GM12874 (cell line): ENCODE measurements at regions not wholly inside any gene's neighbourhood (a gene's known extent, or its start where the extent isn't known, plus 50 kb on each side); places are given as distances from the start of the nearest gene placed in this dataset.

Experiments
- TF ChIP-seq, protein P1 (sequence below): IDR thresholded peaks from 2 replicates; pipeline ENCODE4 v1.5.1; 2011; ENCODE audit warnings: low read depth, mild to moderate bottlenecking, control low read depth, low read length, moderate library complexity; ENCODE audit not compliant: insufficient read depth

DNA sequence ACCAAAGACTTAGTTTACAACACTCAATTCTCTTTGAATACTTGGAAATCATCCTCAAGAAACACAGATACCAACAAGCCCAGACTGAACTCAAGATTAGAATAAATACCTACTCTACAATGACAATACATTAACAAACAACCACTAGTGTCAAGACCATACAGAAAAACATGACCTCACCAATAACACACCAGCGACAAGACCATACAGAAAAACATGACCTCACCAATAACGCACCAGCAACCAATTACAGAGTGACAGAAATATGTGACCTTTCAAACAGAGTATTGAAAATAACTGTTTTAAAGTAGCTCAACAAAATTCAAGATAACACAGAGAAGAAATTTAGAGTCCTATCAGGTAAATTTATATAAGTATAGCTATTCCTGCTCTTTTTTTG lies 876.0 kb downstream of the EPHA3 start:
- TF ChIP-seq, protein P1, sequence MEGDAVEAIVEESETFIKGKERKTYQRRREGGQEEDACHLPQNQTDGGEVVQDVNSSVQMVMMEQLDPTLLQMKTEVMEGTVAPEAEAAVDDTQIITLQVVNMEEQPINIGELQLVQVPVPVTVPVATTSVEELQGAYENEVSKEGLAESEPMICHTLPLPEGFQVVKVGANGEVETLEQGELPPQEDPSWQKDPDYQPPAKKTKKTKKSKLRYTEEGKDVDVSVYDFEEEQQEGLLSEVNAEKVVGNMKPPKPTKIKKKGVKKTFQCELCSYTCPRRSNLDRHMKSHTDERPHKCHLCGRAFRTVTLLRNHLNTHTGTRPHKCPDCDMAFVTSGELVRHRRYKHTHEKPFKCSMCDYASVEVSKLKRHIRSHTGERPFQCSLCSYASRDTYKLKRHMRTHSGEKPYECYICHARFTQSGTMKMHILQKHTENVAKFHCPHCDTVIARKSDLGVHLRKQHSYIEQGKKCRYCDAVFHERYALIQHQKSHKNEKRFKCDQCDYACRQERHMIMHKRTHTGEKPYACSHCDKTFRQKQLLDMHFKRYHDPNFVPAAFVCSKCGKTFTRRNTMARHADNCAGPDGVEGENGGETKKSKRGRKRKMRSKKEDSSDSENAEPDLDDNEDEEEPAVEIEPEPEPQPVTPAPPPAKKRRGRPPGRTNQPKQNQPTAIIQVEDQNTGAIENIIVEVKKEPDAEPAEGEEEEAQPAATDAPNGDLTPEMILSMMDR, result no peak

DNA sequence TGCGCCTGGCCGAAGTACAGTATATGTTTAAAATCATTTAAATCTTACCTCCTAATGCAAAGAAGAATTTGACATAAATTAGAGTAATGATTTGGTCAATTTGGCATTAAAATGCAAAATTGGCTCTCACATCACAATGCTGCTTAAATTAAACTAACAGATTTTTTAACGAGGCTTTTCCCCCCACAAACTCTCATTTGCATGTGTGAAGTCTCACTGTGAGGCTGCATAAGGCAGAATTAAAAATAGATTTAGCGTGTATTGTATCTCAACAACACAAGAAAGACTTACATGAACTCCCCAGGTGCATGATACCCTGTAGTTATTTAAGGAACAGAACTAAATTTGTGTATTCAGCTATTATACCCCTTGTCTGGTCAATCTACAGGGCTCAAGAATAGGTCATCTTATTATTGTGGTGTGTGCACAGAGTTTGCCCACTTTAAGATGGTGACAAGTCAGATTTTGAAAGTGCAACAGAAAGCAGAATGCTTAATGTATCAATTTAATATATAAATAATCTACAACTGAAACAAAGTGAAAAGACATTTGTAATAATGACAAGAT lies 897.9 kb downstream of the EPHA3 start:
- TF ChIP-seq, protein P1, result no peak

DNA sequence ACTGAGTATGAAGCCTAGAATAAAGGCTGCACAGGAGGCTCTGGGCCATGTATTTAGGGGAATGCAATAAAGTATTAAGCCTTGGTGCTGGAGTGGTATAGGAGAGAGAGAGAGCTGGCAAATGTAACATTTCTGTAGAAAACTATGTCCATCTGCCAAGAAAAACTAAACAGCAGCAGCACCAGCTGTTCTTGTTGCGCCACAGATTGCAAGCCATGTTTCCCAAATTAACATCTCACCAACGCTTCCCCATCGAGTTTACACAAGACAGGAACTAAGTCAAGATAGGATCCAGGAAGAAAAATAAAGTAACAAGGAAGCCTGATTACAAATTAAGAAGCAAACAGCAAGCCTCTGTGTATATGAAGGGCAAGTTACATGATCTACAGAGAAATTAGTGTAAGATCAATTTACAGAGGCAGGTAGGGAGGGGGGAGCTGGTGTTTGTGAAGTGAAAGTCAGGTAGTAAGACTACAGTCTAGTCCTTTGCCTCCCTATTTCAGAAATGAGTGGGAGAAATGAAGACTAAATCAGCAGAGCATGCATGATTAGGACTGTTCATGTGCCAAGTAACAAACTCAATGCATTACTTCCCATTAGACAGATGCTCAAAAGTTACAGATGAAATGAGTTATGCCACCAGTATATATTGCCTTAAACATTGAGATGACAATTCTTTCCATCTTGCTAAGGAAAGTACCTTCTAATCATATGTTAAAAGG lies 900.5 kb downstream of the EPHA3 start:
- TF ChIP-seq, protein P1, result no peak

DNA sequence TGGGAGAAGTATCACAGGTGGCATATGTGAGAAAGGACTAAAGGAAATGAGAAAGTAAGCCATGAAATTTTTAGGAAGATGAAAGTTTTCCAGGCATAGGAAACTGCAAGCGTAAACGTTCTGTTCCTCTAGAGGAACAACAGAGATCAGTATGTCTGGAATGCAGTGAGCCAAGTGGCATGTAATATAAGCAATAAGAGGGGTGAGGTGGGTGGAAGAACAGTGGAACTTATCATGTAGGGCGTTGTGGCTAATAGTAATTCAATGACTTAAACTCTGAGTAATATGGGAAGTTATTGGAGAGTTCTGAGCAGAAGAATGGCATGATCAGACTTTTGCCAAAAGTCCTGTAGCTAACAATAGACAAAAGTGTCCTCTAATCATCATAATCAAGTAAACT lies 902.9 kb downstream of the EPHA3 start:
- TF ChIP-seq, protein P1, result no peak

DNA sequence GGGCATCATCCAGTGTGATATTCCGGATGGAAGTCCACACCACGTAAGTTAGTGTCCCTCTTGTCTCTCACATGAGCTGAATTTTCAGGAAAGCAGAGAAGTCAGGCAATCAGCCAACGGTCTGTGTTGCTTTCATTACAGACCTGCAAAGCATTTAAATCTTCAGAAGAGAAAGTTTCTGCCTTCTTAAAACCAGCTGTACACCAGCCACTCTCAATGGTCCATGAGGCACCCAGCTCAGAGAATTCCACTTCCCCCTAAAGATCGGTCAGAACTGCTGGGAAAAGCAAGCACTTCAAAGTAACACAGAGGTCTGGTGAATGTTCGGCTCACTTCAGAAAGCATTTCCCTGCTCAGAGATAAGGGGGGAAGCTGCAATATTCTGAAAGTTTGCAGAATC lies 903.7 kb downstream of the EPHA3 start:
- TF ChIP-seq, protein P1, result no peak

DNA sequence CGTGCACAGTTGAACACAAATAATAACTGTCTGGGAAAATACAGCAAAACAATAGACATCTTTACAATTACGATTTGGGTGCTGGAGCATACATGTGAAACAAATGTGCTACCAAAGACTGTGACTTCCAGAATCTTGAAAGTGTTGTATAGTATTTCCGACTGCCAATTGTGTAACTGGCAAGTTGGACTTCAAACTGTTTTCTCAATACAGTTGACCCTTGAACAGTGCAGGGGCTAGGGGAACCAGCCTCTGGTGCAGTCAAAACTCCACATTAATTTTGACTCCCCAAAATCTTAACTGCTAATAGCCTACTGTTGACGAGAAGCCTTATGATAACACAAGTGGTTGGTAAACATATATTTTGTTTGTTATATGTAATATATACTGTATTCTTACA lies 904.2 kb downstream of the EPHA3 start:
- TF ChIP-seq, protein P1, result no peak

DNA sequence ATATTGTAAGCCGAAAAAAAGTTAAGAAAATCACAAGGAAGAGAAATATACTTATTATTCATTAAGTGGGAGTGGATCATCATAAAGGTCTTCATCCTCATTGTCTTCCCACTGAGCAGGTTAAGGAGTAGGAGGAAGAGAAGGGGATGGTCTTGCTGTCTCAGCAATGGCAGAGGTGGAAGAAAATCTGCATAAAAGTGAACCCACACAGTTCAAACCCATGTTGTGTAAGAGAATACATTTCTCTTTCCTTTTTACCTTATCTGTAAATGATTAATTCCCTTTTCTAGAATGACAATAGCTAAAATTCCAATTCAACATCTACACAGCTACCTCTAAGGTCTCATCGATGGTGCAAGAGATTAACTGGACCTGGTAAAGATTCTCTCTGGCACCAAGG lies 904.6 kb downstream of the EPHA3 start:
- TF ChIP-seq, protein P1, result no peak
